Activated CD4-positive, alpha-beta T cell treated with anti-CD3 and anti-CD28 coated beads, Interleukin-10, Interleukin-2, amounts not matched to agents 100 ng/mL and 50 ng/mL, durations not matched to agents 16 hours and 8 hours (primary cell): ENCODE measurements at regions not wholly inside any gene's neighbourhood (a gene's known extent, or its start where the extent isn't known, plus 50 kb on each side); places are given as distances from the start of the nearest gene placed in this dataset.
"Not testable (repeated sequence)": the region's sequence is repeated elsewhere in the genome, so short reads cannot be mapped to it uniquely, and the experiment has no call there.

ENCODE experiments used
- DNase-seq: peaks from one replicate; pipeline ENCODE4 v3.0.0-alpha.2; 2020

GRCh38 chr12:114868995-114869834 lies 185.2 kb upstream of the TBX3 start:
- DNase-seq = no peak

GRCh38 chr12:114866331-114866730 lies 182.4 kb upstream of the TBX3 start:
- no peak for DNase-seq

- DNase-seq = no peak
Measured at GRCh38 chr12:114864837-114865551, 181.0 kb upstream of the TBX3 start.

GRCh38 chr12:114863911-114864310 lies 179.9 kb upstream of the TBX3 start:
- DNase-seq = no peak

- no peak for DNase-seq
Measured at GRCh38 chr12:114860969-114861368, 177.0 kb upstream of the TBX3 start.

GRCh38 chr12:114858388-114859146 lies 174.6 kb upstream of the TBX3 start:
- DNase-seq = no peak

GRCh38 chr12:114855678-114856077 lies 171.7 kb upstream of the TBX3 start:
- DNase-seq = no peak

- no peak for DNase-seq
Measured at GRCh38 chr12:114852976-114853529, 169.1 kb upstream of the TBX3 start.

GRCh38 chr12:114851981-114852380 lies 168.0 kb upstream of the TBX3 start:
- no peak for DNase-seq

- DNase-seq = no peak
Measured at GRCh38 chr12:114850661-114851275, 166.8 kb upstream of the TBX3 start.

- no peak for DNase-seq
Measured at GRCh38 chr12:114848666-114849065, 164.7 kb upstream of the TBX3 start.

- DNase-seq = no peak
Measured at GRCh38 chr12:114847441-114848035, 163.6 kb upstream of the TBX3 start.

GRCh38 chr12:114846771-114847170 lies 162.8 kb upstream of the TBX3 start:
- no peak for DNase-seq

- DNase-seq = no peak
Measured at GRCh38 chr12:114841557-114842251, 157.7 kb upstream of the TBX3 start.

GRCh38 chr12:114838480-114838879 lies 154.5 kb upstream of the TBX3 start:
- no peak for DNase-seq

- no peak for DNase-seq
Measured at GRCh38 chr12:114836609-114837008, 152.6 kb upstream of the TBX3 start.

GRCh38 chr12:114835031-114835430 lies 151.1 kb upstream of the TBX3 start:
- DNase-seq = no peak

- no peak for DNase-seq
Measured at GRCh38 chr12:114834621-114835020, 150.6 kb upstream of the TBX3 start.

GRCh38 chr12:114829833-114830232 lies 145.9 kb upstream of the TBX3 start:
- DNase-seq = no peak

- not testable (repeated sequence) for DNase-seq
Measured at GRCh38 chr12:114829244-114829643, 145.3 kb upstream of the TBX3 start.

- DNase-seq = no peak
Measured at GRCh38 chr12:114827461-114827860, 143.5 kb upstream of the TBX3 start.

GRCh38 chr12:114826244-114826643 lies 142.3 kb upstream of the TBX3 start:
- no peak for DNase-seq
